Activated CD8-positive, alpha-beta memory T cell treated with anti-CD3 and anti-CD28 coated beads for 24 hours (primary cell): ENCODE measurements at regions not wholly inside any gene's neighbourhood (a gene's known extent, or its start where the extent isn't known, plus 50 kb on each side); places are given as distances from the start of the nearest gene placed in this dataset.

Experiments used
- DNase-seq: peaks from one replicate; pipeline ENCODE4 v3.0.0-alpha.2; 2020

GRCh38 chr12:69064734-69065443, 131.9 kb upstream of the CPM start:
- no peak for DNase-seq

DNA sequence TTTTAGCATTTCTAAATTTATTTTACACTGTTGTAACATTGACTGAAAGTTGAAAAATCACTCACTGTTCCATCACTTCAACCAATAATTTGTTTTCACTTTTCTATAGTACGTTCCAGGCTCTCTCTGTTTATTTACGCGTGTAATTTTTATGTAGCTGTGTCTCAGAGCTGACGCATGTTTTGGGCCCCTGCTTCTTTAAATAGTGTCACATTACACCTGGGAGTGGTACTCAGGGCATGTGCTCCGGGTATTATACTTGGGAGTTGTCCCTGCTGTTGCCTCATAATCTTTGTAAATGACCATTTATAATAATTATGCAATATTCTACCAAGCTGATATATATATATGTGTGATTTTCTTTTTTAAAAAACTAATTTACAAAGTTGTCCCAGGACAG, 132.8 kb upstream of the CPM start:
- no peak for DNase-seq

DNA sequence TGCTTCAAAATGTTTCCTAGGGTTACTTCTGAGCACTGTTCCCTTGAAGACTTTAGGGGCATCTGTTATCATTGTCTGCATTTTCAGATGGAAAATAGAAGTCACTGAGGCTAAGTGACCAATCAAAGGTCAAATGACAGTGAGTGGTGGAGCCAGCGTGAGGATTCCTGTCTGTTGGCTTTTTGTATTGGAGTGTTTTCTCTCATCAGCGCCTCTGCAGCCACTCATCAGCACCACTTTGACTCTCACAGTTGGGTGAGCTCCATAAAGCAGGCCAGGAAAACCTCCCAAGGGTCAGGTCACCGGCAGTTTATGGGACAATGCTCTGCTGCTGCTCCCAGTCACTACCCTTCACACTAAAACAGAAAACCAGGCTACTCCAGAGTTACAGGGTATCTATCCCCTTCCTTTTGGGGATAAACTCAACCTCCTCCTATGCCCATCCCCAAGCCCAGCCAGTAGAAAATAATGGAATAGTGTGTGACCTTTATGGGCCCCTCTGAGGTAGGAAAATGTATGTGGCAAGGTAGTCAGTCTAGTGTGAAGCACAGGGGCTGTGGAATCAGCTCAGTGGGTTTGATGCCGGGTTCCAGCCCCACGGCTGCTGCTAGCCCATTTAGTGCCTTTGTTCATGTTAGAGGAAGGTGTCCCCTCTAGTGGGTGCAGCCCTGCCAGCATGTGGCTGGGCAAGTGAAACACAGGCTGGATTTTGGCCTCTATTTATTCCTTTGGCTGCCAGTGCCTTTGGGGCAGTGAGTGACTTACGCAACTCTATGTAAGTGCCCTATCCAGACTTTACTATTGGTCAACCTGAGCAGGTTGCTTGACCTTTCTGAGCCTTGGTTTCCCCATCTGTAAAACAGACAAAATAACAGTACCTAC, 133.8 kb upstream of the CPM start:
- DNase-seq, result no peak

- no peak for DNase-seq
These were observed 134.7 kb upstream of the CPM start for GRCh38 chr12:69067713-69068112.

GRCh38 chr12:69068448-69068847, 135.5 kb upstream of the CPM start:
- DNase-seq, result no peak

DNA sequence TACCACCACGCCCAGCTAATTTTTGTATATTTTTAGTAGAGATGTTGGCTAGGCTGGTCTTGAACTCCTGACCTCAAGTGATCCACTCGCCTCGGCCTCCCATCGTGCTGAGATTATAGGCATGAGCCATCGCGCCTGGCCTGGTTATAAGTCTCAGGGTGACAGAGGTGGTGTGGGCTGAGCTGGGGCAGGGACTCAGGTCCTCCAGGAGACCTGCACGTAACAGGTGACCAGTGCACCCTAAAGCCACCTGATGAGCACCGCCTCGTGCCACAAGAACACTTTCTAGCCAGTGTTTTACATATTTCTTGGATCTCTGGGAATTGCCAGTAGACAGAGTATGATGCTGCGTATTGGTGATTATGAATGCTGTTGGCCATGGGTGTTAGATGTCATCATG, 136.5 kb upstream of the CPM start:
- DNase-seq, result no peak

DNA sequence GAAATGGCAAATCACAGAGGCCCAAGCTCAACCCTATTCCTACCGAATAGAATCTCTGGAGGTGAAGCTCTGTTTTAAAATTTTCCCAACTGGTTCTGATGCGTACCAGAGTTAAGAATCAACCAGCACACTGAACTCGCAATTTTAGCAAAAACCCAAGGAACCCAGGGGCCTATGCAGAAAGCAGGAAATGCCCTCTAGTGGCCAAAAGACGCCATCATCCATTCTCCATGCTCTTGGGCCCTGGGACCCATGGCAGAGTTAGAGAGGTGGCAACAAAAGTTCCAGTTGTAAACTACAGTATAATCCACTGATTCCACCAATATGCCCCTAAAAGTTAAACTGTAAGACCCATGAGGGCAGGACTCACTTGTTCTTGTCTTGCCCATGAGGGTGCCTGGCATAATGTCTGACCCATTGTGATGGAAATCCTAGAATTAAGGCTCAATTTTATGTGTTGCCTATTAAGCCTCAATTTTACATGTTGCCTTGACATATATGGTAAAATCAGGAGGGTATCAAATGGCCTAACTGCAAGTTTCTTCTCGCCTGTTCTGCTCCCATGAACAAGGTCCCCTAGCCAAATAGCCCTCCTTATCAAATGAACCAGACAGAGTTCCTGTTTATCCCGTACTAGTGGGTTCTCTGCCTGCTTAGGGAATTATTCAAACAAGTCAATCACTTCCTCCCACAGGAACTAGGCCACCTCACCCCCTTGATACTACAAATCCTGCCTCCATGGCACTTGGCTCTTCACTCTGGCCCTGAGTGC, 137.5 kb upstream of the CPM start:
- DNase-seq, result peak; percentile 77

DNA sequence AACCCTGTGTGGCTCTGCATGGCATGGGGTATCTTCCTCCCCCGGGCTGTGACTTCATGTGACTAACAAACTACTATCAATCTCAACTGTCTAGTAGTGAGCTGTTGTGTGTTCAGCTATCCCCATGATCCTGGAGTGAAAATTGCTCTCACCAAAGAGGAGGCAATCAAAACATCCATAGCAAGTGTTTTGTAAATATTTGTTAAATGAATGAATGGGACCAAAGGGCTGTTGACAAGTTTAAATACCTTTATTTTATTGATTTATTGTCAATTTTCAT, 138.1 kb upstream of the CPM start:
- no peak for DNase-seq

DNA sequence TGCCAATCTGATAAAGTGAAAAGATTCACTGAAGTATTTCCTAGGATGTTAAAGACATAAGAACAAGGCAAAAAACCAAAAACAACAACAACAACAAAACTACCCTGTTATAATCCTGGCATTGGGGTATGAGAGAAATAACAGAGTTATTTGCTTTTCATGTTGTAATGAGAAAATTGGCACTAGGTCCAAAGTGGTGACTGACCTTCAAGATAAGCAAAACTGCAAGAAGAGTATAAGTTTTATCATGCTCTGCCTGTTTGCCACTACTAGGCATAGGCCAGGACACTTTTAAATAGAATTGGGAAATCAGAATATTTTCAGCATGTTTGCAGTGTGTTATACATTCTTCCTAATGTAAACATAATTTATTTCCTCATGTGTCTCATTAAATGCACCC, 140.1 kb upstream of the CPM start:
- DNase-seq, result no peak

DNA sequence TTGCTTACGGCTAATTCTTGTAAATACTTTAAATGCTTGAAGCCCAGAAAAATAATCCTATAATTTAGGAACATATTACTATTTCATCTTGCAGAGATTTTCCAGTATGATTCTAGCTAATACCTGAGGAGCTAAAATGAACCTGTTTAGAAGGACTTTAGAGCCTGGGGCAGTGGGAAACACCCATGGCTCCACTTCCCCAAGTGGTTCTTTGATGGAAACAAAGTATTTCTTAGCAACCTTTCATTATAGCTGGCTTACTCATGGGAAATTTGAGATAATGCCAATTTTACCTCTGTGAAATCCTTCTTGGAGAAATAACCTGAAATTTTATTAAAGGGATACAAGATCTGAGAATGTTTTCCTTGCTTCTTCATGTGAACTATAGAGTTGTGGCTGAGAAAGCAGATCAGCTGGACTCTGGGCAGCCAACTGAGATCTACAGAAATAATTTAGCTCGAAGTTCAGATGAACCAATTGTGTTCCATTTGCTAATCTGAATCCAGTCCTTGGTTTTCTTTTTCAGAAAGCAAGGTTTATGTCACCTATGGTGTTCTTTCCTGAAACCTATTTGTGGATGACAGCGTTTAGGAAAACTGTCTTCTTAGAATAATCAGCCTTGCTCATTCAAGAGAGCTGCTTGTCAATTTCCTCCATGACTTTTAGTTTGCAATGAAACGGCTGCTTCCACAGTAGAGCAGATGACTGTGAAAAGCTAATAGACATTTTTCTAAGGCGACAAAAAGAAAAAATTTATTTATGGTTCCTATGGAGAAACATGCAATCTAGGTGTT, 141.8 kb upstream of the CPM start:
- DNase-seq, result no peak

DNA sequence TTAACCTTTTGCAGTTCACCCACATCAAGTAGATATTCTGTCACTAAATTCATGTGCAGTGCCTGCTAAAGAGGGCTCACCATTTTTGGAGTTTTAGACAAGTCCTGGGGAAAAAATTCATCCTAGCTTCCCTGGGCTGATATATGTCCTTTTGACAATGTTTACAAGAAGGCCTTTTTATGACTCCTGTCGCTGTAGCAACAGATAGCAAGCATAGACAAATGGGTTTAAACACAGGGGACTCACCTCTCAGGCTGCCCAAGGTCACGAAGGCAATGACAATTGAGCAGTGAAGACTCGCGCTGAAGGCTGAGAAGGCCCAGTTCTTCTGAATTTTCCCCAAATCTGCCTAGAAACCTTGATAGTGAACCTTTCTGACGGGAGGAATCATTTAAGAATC, 150.7 kb upstream of the CPM start:
- no peak for DNase-seq

- DNase-seq, result no peak
These were observed 151.9 kb upstream of the CPM start for GRCh38 chr12:69084816-69085378.

DNA sequence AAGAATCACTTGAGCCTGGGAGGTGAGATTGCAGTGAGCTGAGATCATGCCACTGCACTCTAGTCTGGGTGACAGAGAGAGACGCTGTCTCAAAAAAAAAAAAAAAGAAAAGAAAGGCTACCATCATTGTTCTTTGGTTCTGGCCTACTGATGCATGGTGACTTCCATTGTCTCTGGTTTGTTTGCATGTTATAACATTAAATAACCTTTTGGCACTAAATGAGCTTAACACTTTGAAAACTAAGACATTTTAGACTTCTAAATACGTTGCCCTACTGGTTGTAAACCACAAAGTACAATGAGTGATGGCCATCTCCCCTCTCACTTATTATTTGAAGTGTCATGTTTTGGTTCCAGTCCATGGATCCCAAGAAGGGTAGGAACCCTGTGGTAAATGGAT, 152.9 kb upstream of the CPM start:
- no peak for DNase-seq

GRCh38 chr12:69087986-69088385, 151.4 kb upstream of the CPSF6 start:
- no peak for DNase-seq

- no peak for DNase-seq
These were observed 148.6 kb upstream of the CPSF6 start for GRCh38 chr12:69090722-69091121.

- DNase-seq, result no peak
These were observed 147.8 kb upstream of the CPSF6 start for GRCh38 chr12:69091442-69092017.

- DNase-seq, result no peak
These were observed 147.2 kb upstream of the CPSF6 start for GRCh38 chr12:69092137-69092536.

DNA sequence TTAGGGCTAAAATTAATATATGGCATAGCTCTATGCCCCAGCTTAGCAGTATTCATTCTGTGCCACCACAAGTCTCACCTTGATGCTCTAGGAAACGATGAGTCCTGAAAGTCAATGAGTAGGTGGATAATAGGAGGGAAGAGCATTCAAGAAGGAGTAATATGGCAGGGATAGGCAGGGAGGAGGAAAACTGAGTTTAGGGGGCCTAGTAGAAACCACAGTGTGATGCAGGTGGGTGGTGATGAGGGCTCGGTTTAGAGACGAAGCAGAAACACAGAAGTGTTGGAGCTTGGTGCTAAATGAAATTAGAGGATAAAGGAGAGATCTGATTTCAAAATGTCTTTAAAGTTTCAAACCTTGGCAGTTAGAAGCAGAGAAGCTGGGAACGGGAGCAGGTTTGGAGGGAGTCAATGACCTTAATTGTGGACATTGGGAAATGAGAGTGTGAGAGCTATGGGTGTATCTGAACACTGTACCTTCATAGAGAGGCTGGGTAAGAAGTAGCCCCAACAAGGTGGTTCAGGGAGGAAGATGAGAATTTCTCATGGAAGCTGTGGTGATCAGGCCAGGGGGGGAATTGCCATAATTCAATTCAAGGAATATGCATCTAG, 144.7 kb upstream of the CPSF6 start:
- no peak for DNase-seq

DNA sequence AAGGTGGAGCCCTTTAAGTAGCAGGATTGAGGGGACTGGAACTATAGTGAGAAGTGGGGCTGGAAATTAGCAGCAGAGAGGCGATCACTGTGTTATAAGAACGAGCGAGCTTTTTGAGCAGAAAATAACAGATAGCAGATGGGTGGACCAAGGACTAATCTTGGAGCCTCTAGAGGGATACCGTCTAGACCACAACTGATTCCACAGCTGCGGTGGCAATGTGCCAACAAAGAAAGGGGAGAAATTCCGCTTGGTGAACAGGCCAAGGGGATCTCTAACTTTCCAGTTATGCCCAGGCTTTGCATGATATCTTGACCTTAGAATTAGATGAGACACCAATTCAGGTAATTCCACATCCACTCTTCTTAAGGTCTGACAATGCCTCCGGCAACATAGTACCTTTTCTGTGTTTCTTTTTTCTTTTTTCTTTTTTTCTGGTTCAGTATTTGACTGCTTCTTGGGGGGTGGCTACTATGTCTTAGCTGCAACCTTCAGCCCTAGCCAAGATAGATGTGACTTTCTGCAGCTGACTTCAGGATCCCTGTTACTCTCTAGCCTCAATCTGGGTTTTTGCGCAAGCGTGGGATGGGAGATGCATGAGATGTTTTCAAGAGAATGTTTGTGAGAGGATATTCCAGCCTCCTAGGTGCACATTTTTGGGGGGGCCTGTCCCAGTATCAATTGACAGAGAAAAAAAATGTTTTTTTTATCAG, 143.4 kb upstream of the CPSF6 start:
- DNase-seq, result no peak

- DNase-seq, result no peak
These were observed 142.6 kb upstream of the CPSF6 start for GRCh38 chr12:69096669-69097335.
